ENCODE measurements at regions not wholly inside any gene's neighbourhood (a gene's known extent, or its start where the extent isn't known, plus 50 kb on each side); places are given as distances from the start of the nearest gene placed in this dataset.
"Not testable (repeated sequence)": the region's sequence is repeated elsewhere in the genome, so short reads cannot be mapped to it uniquely, and the experiment has no call there.

DNA sequence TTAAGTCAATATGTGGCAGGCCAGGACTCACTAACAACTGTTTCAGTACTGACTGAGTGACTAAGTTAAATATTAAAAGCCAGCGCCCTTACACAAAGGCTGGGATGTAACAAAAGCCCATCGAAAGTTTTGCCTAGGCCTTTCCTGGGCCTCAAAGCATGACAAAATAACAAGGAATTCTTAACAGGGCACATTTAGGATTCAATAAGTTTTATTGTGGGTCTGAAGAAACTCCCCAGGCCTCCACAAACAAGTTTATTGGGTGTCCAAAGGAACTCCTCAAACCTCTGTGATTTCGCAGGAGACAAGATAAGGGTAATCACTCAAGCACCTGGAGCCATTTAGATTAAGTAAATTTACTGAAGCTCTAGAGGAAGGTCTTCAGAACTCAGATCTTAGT, 130.7 kb upstream of the SGCG start:
- no peak overlapping the region for H3K4me3 ChIP-seq (ENCODE audit: control insufficient read depth in 1 of 7, extremely low read depth in 1 of 7, insufficient read depth in 4 of 7, low read depth in 2 of 7, low read length in 6 of 7)
- no peaks in the 10 kb centered on the region for H3K36me3 ChIP-seq (ENCODE audit: control insufficient read depth in 4 of 4, insufficient read depth in 4 of 4, low read length in 3 of 4)
- no CpG with 5 or more reads among the region's 3 CpGs for WGBS (ENCODE audit: insufficient coverage)
- no peaks in the 10 kb centered on the region for H3K4me1 ChIP-seq (ENCODE audit: control extremely low read depth in 1 of 4, control insufficient read depth in 4 of 4, insufficient read depth in 4 of 4, low read length in 3 of 4)
- no peaks in the 10 kb centered on the region for H3K27me3 ChIP-seq (replicated peaks in 2 of 5; ENCODE audit: control insufficient read depth in 4 of 5, insufficient read depth in 5 of 5, low read length in 4 of 5)
- ChIA-PET CTCF (no interaction called here), POLR2A (no interaction called here)
- no peak for DNase-seq
- H3K27ac ChIP-seq (ENCODE audit: insufficient read depth in 1 of 2, low read depth in 1 of 2, low read length in 2 of 2, poor library complexity in 1 of 2, severe bottlenecking in 2 of 2), result no peak overlapping the region
- H3K9me3 ChIP-seq (ENCODE audit: control extremely low read depth in 1 of 5, control insufficient read depth in 4 of 5, insufficient read depth in 2 of 5, low read depth in 1 of 5, low read length in 4 of 5), result no peaks in the 10 kb centered on the region

DNA sequence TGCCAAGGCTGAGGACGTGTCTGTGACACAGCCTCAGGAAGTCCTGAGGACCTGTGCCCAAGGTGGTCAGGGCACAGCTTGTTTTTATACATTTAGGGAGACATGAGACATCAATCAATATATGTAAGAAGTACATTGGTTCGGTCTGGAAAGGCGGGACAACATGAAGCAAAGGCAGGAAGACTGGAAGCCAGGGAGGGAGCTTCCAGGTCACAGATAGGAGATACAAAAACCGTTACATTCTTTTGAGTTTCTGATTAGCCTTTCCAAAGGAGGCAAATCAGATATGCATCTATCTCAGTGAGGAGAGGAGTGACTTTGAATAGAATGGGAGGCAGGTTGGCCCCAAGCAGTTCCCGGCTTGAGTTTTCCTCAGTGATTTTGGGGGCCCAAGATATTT, 127.1 kb upstream of the SGCG start:
- POLR2A ChIA-PET, result not testable (repeated sequence)

DNA sequence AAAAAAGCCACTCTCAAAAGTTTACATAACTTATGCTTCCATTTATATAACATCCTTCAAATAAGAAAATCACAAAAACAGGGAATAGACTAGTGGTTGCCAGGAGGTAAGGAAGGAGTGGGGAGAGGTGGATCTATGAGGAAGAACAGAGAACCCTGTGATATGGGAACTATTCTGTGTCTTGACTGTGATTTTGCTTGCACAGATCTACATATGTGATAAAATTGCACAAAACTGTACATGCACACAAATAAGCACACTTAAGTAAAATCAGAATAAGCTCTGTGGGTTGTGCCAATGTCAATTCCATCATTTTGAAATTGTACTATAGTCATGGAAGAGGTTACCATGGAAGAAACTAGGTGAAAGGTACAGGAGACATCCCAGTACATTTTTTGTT, 121.6 kb upstream of the SGCG start:
- no peak overlapping the region for H3K27ac ChIP-seq (ENCODE audit: insufficient read depth in 1 of 2, low read depth in 1 of 2, low read length in 2 of 2, poor library complexity in 1 of 2, severe bottlenecking in 2 of 2)
- DNase-seq, result peak in 2 of 3 donors; percentile 0 to 58
- ChIA-PET CTCF (no interaction called here), POLR2A (no interaction called here)
- H3K27me3 ChIP-seq (replicated peaks in 2 of 5; ENCODE audit: control insufficient read depth in 4 of 5, insufficient read depth in 5 of 5, low read length in 4 of 5), result no peaks in the 10 kb centered on the region
- H3K9me3 ChIP-seq (ENCODE audit: control extremely low read depth in 1 of 5, control insufficient read depth in 4 of 5, insufficient read depth in 2 of 5, low read depth in 1 of 5, low read length in 4 of 5), result peaks cover 0 to 4% (median 0%) of the 10 kb centered on the region in 5 experiments
- no peak overlapping the region for H3K4me3 ChIP-seq (ENCODE audit: control insufficient read depth in 1 of 7, extremely low read depth in 1 of 7, insufficient read depth in 4 of 7, low read depth in 2 of 7, low read length in 6 of 7)
- H3K36me3 ChIP-seq (ENCODE audit: control insufficient read depth in 4 of 4, insufficient read depth in 4 of 4, low read length in 3 of 4), result no peaks in the 10 kb centered on the region
- H3K4me1 ChIP-seq (ENCODE audit: control extremely low read depth in 1 of 4, control insufficient read depth in 4 of 4, insufficient read depth in 4 of 4, low read length in 3 of 4), result no peaks in the 10 kb centered on the region

More for the DNA sequence above, 127.1 kb upstream of the SGCG start:
- CTCF ChIA-PET, result interaction anchor here (1.0 kb wide), 1 partner anchor 10 kb away, joined by 4 read pairs; no protein-coding TSS in a partner anchor
- WGBS (ENCODE audit: insufficient coverage), result 83% methylated on average over 4 of the region's 5 CpGs
- not testable (repeated sequence) for H3K4me3 ChIP-seq (ENCODE audit: control insufficient read depth in 1 of 7, extremely low read depth in 1 of 7, insufficient read depth in 4 of 7, low read depth in 2 of 7, low read length in 6 of 7); H3K27ac ChIP-seq (ENCODE audit: insufficient read depth in 1 of 2, low read depth in 1 of 2, low read length in 2 of 2, poor library complexity in 1 of 2, severe bottlenecking in 2 of 2); DNase-seq; H3K9me3 ChIP-seq (ENCODE audit: control extremely low read depth in 1 of 5, control insufficient read depth in 4 of 5, insufficient read depth in 2 of 5, low read depth in 1 of 5, low read length in 4 of 5); H3K4me1 ChIP-seq (ENCODE audit: control extremely low read depth in 1 of 4, control insufficient read depth in 4 of 4, insufficient read depth in 4 of 4, low read length in 3 of 4); H3K27me3 ChIP-seq (replicated peaks in 2 of 5; ENCODE audit: control insufficient read depth in 4 of 5, insufficient read depth in 5 of 5, low read length in 4 of 5); H3K36me3 ChIP-seq (ENCODE audit: control insufficient read depth in 4 of 4, insufficient read depth in 4 of 4, low read length in 3 of 4)

DNA sequence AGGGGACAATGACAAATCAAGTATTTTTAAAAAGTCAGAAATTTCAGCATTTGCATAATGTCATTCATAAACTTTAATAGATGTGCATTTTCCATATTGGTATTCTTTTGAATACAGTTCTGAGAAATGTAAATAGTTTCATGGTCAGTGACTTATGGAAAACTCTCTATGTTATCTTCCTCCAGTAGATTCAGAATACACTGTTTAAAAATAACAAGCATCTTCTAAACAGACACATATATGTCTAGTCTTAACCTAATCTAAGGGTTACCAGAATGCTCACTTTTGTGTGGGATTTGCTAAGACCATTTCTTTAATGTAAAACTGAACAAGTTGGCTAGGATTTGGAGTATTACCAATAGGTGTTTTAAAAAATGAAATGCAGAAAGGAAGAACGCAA, 119.8 kb upstream of the SGCG start:
- Histone ChIP-seq H3K4me3 (ENCODE audit: control insufficient read depth in 1 of 7, extremely low read depth in 1 of 7, insufficient read depth in 4 of 7, low read depth in 2 of 7, low read length in 6 of 7) (no peak overlapping the region), H3K9me3 (ENCODE audit: control extremely low read depth in 1 of 5, control insufficient read depth in 4 of 5, insufficient read depth in 2 of 5, low read depth in 1 of 5, low read length in 4 of 5) (no peaks in the 10 kb centered on the region), H3K27me3 (replicated peaks in 2 of 5; ENCODE audit: control insufficient read depth in 4 of 5, insufficient read depth in 5 of 5, low read length in 4 of 5) (no peaks in the 10 kb centered on the region), H3K36me3 (ENCODE audit: control insufficient read depth in 4 of 4, insufficient read depth in 4 of 4, low read length in 3 of 4) (no peaks in the 10 kb centered on the region), H3K4me1 (ENCODE audit: control extremely low read depth in 1 of 4, control insufficient read depth in 4 of 4, insufficient read depth in 4 of 4, low read length in 3 of 4) (no peaks in the 10 kb centered on the region), H3K27ac (ENCODE audit: insufficient read depth in 1 of 2, low read depth in 1 of 2, low read length in 2 of 2, poor library complexity in 1 of 2, severe bottlenecking in 2 of 2) (no peak overlapping the region)
- CTCF ChIA-PET, result no interaction called here
- POLR2A ChIA-PET, result no interaction called here
- 88% methylated on average over 1 of the region's 1 CpG for WGBS (ENCODE audit: insufficient coverage)
- DNase-seq, result peak in 1 of 3 donors; percentile 21

DNA sequence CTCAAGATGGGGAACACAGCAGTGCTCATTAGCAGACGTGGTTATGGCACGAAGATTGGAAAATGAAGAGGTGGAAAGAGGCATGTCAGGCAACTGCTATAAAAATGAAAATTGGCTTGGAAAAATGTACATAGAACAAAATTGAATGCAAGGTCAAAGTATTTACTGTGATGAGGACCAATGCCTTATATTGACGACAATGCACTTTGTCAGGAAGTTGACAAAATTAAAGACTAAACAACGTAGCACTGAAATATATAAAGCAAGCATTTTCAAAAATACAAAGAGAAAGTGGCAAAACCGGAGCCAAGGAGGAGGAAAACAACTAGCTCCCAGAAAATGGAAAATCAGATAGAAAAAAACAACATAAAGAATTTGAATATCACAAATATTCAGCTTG, 113.7 kb upstream of the SGCG start:
- Histone ChIP-seq H3K4me1 (ENCODE audit: control extremely low read depth in 1 of 4, control insufficient read depth in 4 of 4, insufficient read depth in 4 of 4, low read length in 3 of 4) (no peaks in the 10 kb centered on the region), H3K27me3 (replicated peaks in 2 of 5; ENCODE audit: control insufficient read depth in 4 of 5, insufficient read depth in 5 of 5, low read length in 4 of 5) (no peaks in the 10 kb centered on the region), H3K4me3 (ENCODE audit: control insufficient read depth in 1 of 7, extremely low read depth in 1 of 7, insufficient read depth in 4 of 7, low read depth in 2 of 7, low read length in 6 of 7) (no peak overlapping the region), H3K9me3 (ENCODE audit: control extremely low read depth in 1 of 5, control insufficient read depth in 4 of 5, insufficient read depth in 2 of 5, low read depth in 1 of 5, low read length in 4 of 5) (no peaks in the 10 kb centered on the region), H3K27ac (ENCODE audit: insufficient read depth in 1 of 2, low read depth in 1 of 2, low read length in 2 of 2, poor library complexity in 1 of 2, severe bottlenecking in 2 of 2) (no peak overlapping the region), H3K36me3 (ENCODE audit: control insufficient read depth in 4 of 4, insufficient read depth in 4 of 4, low read length in 3 of 4) (no peaks in the 10 kb centered on the region)
- no peak for DNase-seq
- WGBS (ENCODE audit: insufficient coverage), result 97% methylated on average over 4 of the region's 5 CpGs
- POLR2A ChIA-PET, result no interaction called here
- CTCF ChIA-PET, result no interaction called here

DNA sequence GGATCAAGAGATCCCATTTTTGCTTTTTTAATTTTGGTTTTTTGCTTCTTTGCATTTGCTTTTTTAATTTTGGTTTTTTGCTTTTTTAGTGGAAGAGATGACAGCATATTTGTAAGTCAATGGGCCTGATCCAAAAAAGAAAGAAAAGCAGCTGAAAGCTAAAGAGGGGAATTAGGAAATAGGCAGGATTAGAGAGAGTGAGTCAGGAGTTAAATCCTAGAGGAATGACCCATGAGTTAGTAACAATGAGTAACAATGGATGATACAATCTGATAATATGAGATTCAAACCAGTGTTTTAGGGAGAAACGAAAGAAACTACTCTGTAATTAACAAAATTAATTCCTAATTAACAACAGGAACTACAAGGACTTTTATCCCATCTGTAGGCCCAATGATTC, 111.2 kb upstream of the SGCG start:
- no peaks in the 10 kb centered on the region for H3K27me3 ChIP-seq (replicated peaks in 2 of 5; ENCODE audit: control insufficient read depth in 4 of 5, insufficient read depth in 5 of 5, low read length in 4 of 5)
- POLR2A ChIA-PET, result no interaction called here
- no peak for DNase-seq
- no peaks in the 10 kb centered on the region for H3K4me1 ChIP-seq (ENCODE audit: control extremely low read depth in 1 of 4, control insufficient read depth in 4 of 4, insufficient read depth in 4 of 4, low read length in 3 of 4)
- no CpG with 5 or more reads among the region's 1 CpG for WGBS (ENCODE audit: insufficient coverage)
- no peaks in the 10 kb centered on the region for H3K36me3 ChIP-seq (ENCODE audit: control insufficient read depth in 4 of 4, insufficient read depth in 4 of 4, low read length in 3 of 4)
- no peak overlapping the region for H3K27ac ChIP-seq (ENCODE audit: insufficient read depth in 1 of 2, low read depth in 1 of 2, low read length in 2 of 2, poor library complexity in 1 of 2, severe bottlenecking in 2 of 2)
- H3K4me3 ChIP-seq (ENCODE audit: control insufficient read depth in 1 of 7, extremely low read depth in 1 of 7, insufficient read depth in 4 of 7, low read depth in 2 of 7, low read length in 6 of 7), result no peak overlapping the region
- CTCF ChIA-PET, result no interaction called here
- no peaks in the 10 kb centered on the region for H3K9me3 ChIP-seq (ENCODE audit: control extremely low read depth in 1 of 5, control insufficient read depth in 4 of 5, insufficient read depth in 2 of 5, low read depth in 1 of 5, low read length in 4 of 5)

DNA sequence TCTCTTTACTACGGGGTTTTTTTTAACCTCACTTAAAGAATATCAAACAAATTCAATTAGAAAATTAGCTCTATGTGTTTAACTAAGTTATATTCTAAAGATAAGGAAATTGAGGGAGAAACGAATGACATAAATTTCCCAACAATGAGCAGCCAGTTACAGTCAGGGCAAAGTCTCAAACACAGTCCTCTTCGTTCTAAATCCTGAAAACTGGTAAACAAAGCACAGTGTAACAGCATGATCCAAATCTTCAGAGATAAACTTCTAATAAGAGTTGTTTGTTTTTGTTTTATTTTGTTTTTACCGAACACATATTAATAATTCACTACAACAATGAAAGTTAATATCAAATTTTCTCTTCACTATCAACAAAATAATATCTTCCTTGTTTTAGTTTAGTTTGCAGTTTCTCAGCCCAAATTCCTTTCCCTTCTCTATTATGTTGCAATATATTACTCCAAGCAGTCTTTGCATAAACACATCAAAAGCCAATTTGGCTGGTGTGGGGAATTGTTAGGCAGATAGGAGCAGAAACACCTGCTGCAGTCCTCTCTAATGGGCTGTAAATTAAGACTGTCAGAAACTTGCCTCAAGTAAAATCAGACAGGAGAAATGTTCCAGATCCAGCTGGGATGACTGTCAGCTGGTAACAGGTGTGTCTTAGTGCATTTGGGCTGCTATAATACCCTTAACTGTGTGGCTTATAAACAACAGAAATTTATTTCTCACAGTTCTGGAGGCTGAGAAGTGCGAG, 106.5 kb upstream of the SGCG start:
- no peaks in the 10 kb centered on the region for H3K36me3 ChIP-seq (ENCODE audit: control insufficient read depth in 4 of 4, insufficient read depth in 4 of 4, low read length in 3 of 4)
- no peaks in the 10 kb centered on the region for H3K9me3 ChIP-seq (ENCODE audit: control extremely low read depth in 1 of 5, control insufficient read depth in 4 of 5, insufficient read depth in 2 of 5, low read depth in 1 of 5, low read length in 4 of 5)
- WGBS (ENCODE audit: insufficient coverage), result 100% methylated on average over 1 of the region's 5 CpGs
- no peak for DNase-seq
- H3K27ac ChIP-seq (ENCODE audit: insufficient read depth in 1 of 2, low read depth in 1 of 2, low read length in 2 of 2, poor library complexity in 1 of 2, severe bottlenecking in 2 of 2), result no peak overlapping the region
- H3K4me1 ChIP-seq (ENCODE audit: control extremely low read depth in 1 of 4, control insufficient read depth in 4 of 4, insufficient read depth in 4 of 4, low read length in 3 of 4), result no peaks in the 10 kb centered on the region
- no peak overlapping the region for H3K4me3 ChIP-seq (ENCODE audit: control insufficient read depth in 1 of 7, extremely low read depth in 1 of 7, insufficient read depth in 4 of 7, low read depth in 2 of 7, low read length in 6 of 7)
- POLR2A ChIA-PET, result no interaction called here
- CTCF ChIA-PET, result no interaction called here
- H3K27me3 ChIP-seq (replicated peaks in 2 of 5; ENCODE audit: control insufficient read depth in 4 of 5, insufficient read depth in 5 of 5, low read length in 4 of 5), result no peaks in the 10 kb centered on the region

Measured in common myeloid progenitor, CD34-positive (primary cell).